Mesenchymal stem cell (in vitro differentiated cells and primary cell): ENCODE measurements at regions not wholly inside any gene's neighbourhood (a gene's known extent, or its start where the extent isn't known, plus 50 kb on each side); places are given as distances from the start of the nearest gene placed in this dataset.

Source experiments
- DNase-seq: peaks from one replicate; pipeline ENCODE4 v3.0.0-alpha.2; 2013
- H2AFZ ChIP-seq: one replicate; pipeline ENCODE4 v1.6.1; 2013; ENCODE audit warnings: low read depth, mild to moderate bottlenecking, control low read depth, inconsistent platforms, low read length, moderate library complexity
- H2AK5ac ChIP-seq: 2 replicates; pipeline ENCODE4 v1.6.1; 2013; ENCODE audit warnings: low read length, moderate library complexity, mild to moderate bottlenecking, inconsistent platforms; ENCODE audit not compliant: severe bottlenecking
- H2BK120ac ChIP-seq: one replicate; pipeline ENCODE4 v1.6.1; 2013; ENCODE audit warnings: low read depth, mild to moderate bottlenecking, inconsistent platforms, low read length, moderate library complexity
- H2BK12ac ChIP-seq, 2 experiments: one replicate each; pipeline ENCODE4 v1.6.1; 2013; ENCODE audit warnings: inconsistent platforms in 2 of 2, low read length in 2 of 2, mild to moderate bottlenecking in 2 of 2, moderate library complexity in 2 of 2, control low read depth in 1 of 2
- H2BK15ac ChIP-seq: one replicate; pipeline ENCODE4 v1.6.1; 2013; ENCODE audit warnings: mild to moderate bottlenecking, low read depth, inconsistent platforms; ENCODE audit not compliant: poor library complexity, severe bottlenecking
- H2BK5ac ChIP-seq: 2 replicates; pipeline ENCODE4 v1.6.1; 2013; ENCODE audit warnings: low read depth, mild to moderate bottlenecking, low read length, control low read depth, inconsistent platforms; ENCODE audit not compliant: poor library complexity, severe bottlenecking
- H3K14ac ChIP-seq, 2 experiments: one replicate each; pipeline ENCODE4 v1.6.1; 2013; ENCODE audit warnings: inconsistent platforms in 2 of 2, low read length in 2 of 2, control low read depth in 1 of 2, mild to moderate bottlenecking in 1 of 2, moderate library complexity in 1 of 2
- H3K18ac ChIP-seq, 2 experiments: one replicate each; pipeline ENCODE4 v1.6.1; 2013; ENCODE audit warnings: inconsistent platforms in 2 of 2, low read length in 2 of 2, control low read depth in 1 of 2, low read depth in 1 of 2, mild to moderate bottlenecking in 1 of 2
- H3K23ac ChIP-seq, 2 experiments: one replicate each; pipeline ENCODE4 v1.6.1; 2013; ENCODE audit warnings: inconsistent platforms in 2 of 2, low read length in 2 of 2, mild to moderate bottlenecking in 2 of 2, moderate library complexity in 2 of 2, control low read depth in 1 of 2
- H3K27ac ChIP-seq: 2 replicates; pipeline ENCODE4 v1.5.1; 2013; ENCODE audit warnings: mild to moderate bottlenecking, moderate library complexity, low read length, control low read depth, inconsistent platforms; ENCODE audit not compliant: poor library complexity, severe bottlenecking
- H3K27me3 ChIP-seq, 2 experiments: 2 replicates each; pipeline versions ENCODE4 v1.6.1 to v1.7.0; 2013; ENCODE audit warnings: low read length in 2 of 2, mild to moderate bottlenecking in 2 of 2, moderate library complexity in 2 of 2, control low read depth in 1 of 2, inconsistent platforms in 1 of 2; ENCODE audit not compliant: control insufficient read depth in 1 of 2, insufficient read depth in 1 of 2
- H3K36me3 ChIP-seq, 2 experiments: 2 replicates each; pipeline versions ENCODE4 v1.6.1 to v1.7.0; 2013; ENCODE audit warnings: low read length in 2 of 2, control low read depth in 1 of 2, inconsistent platforms in 1 of 2, low read depth in 1 of 2, mild to moderate bottlenecking in 1 of 2; ENCODE audit not compliant: insufficient read depth in 2 of 2, control insufficient read depth in 1 of 2
- H3K4ac ChIP-seq, 2 experiments: one replicate each; pipeline ENCODE4 v1.6.1; 2013; ENCODE audit warnings: inconsistent platforms in 2 of 2, low read length in 2 of 2, mild to moderate bottlenecking in 2 of 2, moderate library complexity in 2 of 2, control low read depth in 1 of 2, low read depth in 1 of 2
- H3K4me1 ChIP-seq: 2 replicates; pipeline ENCODE4 v1.6.1; 2013; ENCODE audit warnings: low read depth, low read length, control low read depth; ENCODE audit not compliant: control insufficient read depth, insufficient read depth
- H3K4me2 ChIP-seq: 2 replicates; pipeline ENCODE4 v1.6.1; 2013; ENCODE audit warnings: low read length, mild to moderate bottlenecking, inconsistent platforms; ENCODE audit not compliant: poor library complexity, severe bottlenecking
- H3K4me3 ChIP-seq, 2 experiments: 2 replicates each; pipeline versions ENCODE4 v1.5.1 to v1.7.0; 2013; ENCODE audit warnings: low read length in 2 of 2, mild to moderate bottlenecking in 2 of 2, control low read depth in 1 of 2, low read depth in 1 of 2; ENCODE audit not compliant: insufficient read depth in 1 of 2
- H3K79me1 ChIP-seq: replicated peaks from 2 replicates; pipeline ENCODE4 v1.6.1; 2013; ENCODE audit warnings: mild to moderate bottlenecking, control low read depth, low read length, inconsistent platforms; ENCODE audit not compliant: poor library complexity, severe bottlenecking
- H3K9ac ChIP-seq: 2 replicates; pipeline ENCODE4 v1.7.0; 2013; ENCODE audit warnings: mild to moderate bottlenecking, low read length, moderate library complexity
- H3K9me3 ChIP-seq: 2 replicates; pipeline ENCODE4 v1.7.0; 2013; ENCODE audit warnings: mild to moderate bottlenecking, low read length; ENCODE audit not compliant: control insufficient read depth
- H4K8ac ChIP-seq: one replicate; pipeline ENCODE4 v1.6.1; 2013; ENCODE audit warnings: inconsistent platforms, mild to moderate bottlenecking, low read length, moderate library complexity
- H4K91ac ChIP-seq: one replicate; pipeline ENCODE4 v1.6.1; 2013; ENCODE audit warnings: mild to moderate bottlenecking, low read length, inconsistent platforms
- WGBS: methylation state at CpG from one replicate; pipeline ENCODE4 v1.1.7; 2013; ENCODE audit warnings: mixed read lengths; 5-methylcytosine and 5-hydroxymethylcytosine counted together

- Histone ChIP-seq H3K4me1 (no peaks in the 10 kb centered on the region), H3K27ac (no peak overlapping the region), H3K4me3 (no peak overlapping the region), H3K36me3 (no peaks in the 10 kb centered on the region), H2BK120ac (no peak overlapping the region), H2AFZ (no peak overlapping the region), H3K18ac (no peak overlapping the region), H3K14ac (no peak overlapping the region), H3K4me2 (no peak overlapping the region), H3K79me1 (no peaks in the 10 kb centered on the region), H3K9ac (no peak overlapping the region), H2BK15ac (no peak overlapping the region), H4K91ac (no peak overlapping the region), H4K8ac (no peak overlapping the region), H2AK5ac (no peak overlapping the region), H2BK12ac (no peak overlapping the region), H3K9me3 (no peaks in the 10 kb centered on the region), H3K4ac (no peak overlapping the region), H3K27me3 (no peaks in the 10 kb centered on the region), H3K23ac (no peak overlapping the region), H2BK5ac (no peak overlapping the region)
- peak; percentile 2 for DNase-seq
- WGBS = 100% methylated on average over 1 of the region's 1 CpG
These were observed 1290.5 kb downstream of the ADGRL3 start for GRCh38 chr4:62490635-62491034.

DNA sequence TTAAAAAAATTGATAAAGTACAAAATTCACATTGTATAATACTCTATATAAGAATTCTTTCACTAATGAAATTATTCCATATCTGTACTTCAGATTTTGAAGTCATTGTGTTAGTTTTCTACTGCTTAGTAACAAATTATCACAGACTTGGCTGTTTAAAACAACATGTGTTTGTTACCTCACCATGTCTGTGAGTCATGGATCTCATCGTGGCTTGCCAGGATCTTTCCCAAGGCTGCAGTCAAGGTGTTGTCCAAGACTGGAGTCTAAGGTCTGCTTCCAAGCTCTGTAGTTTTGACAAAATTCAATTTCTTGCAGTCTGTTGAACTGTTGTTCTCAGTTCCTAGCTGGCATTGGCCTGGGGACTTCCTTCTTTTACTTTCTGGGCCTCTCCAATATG, 1286.9 kb downstream of the ADGRL3 start:
- H4K91ac ChIP-seq = no peak overlapping the region
- DNase-seq = no peak
- H2AFZ ChIP-seq = no peak overlapping the region
- no peaks in the 10 kb centered on the region for H3K4me1 ChIP-seq
- H2BK15ac ChIP-seq = no peak overlapping the region
- H3K4me2 ChIP-seq = no peak overlapping the region
- no peak overlapping the region for H3K18ac ChIP-seq
- no peak overlapping the region for H2BK12ac ChIP-seq
- no peak overlapping the region for H3K4me3 ChIP-seq
- no peaks in the 10 kb centered on the region for H3K79me1 ChIP-seq
- H3K9ac ChIP-seq = no peak overlapping the region
- H3K23ac ChIP-seq = no peak overlapping the region
- no peak overlapping the region for H3K4ac ChIP-seq
- no peak overlapping the region for H2BK5ac ChIP-seq
- peaks cover 3% of the 10 kb centered on the region for H3K9me3 ChIP-seq
- no peaks in the 10 kb centered on the region for H3K36me3 ChIP-seq
- H3K27ac ChIP-seq = no peak overlapping the region
- H3K27me3 ChIP-seq = no peaks in the 10 kb centered on the region
- no peak overlapping the region for H2AK5ac ChIP-seq
- H2BK120ac ChIP-seq = no peak overlapping the region
- H4K8ac ChIP-seq = no peak overlapping the region
- WGBS = 55% methylated on average over 1 of the region's 1 CpG
- no peak overlapping the region for H3K14ac ChIP-seq

GRCh38 chr4:62484357-62484756, 1284.2 kb downstream of the ADGRL3 start:
- no peak overlapping the region for H3K14ac ChIP-seq
- no peak overlapping the region for H3K23ac ChIP-seq
- H3K4me3 ChIP-seq = no peak overlapping the region
- no peak overlapping the region for H4K91ac ChIP-seq
- H3K9ac ChIP-seq = no peak overlapping the region
- H2AK5ac ChIP-seq = no peak overlapping the region
- WGBS = 77% methylated on average over 1 of the region's 3 CpGs
- H2BK120ac ChIP-seq = no peak overlapping the region
- H2BK15ac ChIP-seq = no peak overlapping the region
- no peak overlapping the region for H3K4me2 ChIP-seq
- no peak overlapping the region for H4K8ac ChIP-seq
- H2BK12ac ChIP-seq = no peak overlapping the region
- H3K4ac ChIP-seq = no peak overlapping the region
- H3K9me3 ChIP-seq = peaks cover 3% of the 10 kb centered on the region
- H3K36me3 ChIP-seq = no peaks in the 10 kb centered on the region
- H3K18ac ChIP-seq = no peak overlapping the region
- no peak overlapping the region for H2BK5ac ChIP-seq
- H3K79me1 ChIP-seq = no peaks in the 10 kb centered on the region
- DNase-seq = no peak
- H2AFZ ChIP-seq = no peak overlapping the region
- H3K27me3 ChIP-seq = no peaks in the 10 kb centered on the region
- H3K4me1 ChIP-seq = no peaks in the 10 kb centered on the region
- H3K27ac ChIP-seq = no peak overlapping the region

DNA sequence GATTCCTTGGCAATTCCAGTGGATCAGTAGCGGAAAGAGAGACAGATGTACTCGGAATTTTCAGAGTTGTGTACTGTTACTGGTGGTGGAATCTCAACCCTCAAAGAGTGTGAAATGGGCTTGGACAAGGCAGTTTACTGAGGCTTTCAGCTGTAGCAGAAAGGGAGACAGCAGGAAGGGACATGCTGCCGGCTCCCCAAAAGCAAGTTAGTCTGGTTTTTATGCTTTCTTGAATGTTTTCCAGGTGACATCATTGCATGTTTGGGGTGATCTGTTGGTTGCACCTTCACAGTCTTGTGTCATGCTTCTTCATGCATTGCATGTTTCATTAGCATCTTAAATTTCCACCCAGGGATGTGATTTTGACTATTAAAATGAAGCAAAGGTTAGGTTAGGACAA, 1282.2 kb downstream of the ADGRL3 start:
- Histone ChIP-seq H3K36me3 (no peaks in the 10 kb centered on the region), H3K27me3 (no peaks in the 10 kb centered on the region), H3K4me3 (no peak overlapping the region), H4K8ac (no peak overlapping the region), H2AK5ac (no peak overlapping the region), H3K14ac (no peak overlapping the region), H3K4me2 (no peak overlapping the region), H3K4me1 (no peaks in the 10 kb centered on the region), H3K18ac (no peak overlapping the region), H3K79me1 (no peaks in the 10 kb centered on the region), H2BK120ac (no peak overlapping the region), H3K9ac (no peak overlapping the region), H2BK15ac (no peak overlapping the region), H2BK12ac (no peak overlapping the region), H3K9me3 (peaks cover 3% of the 10 kb centered on the region), H3K23ac (no peak overlapping the region), H4K91ac (no peak overlapping the region), H3K4ac (no peak overlapping the region), H2BK5ac (no peak overlapping the region), H2AFZ (no peak overlapping the region), H3K27ac (no peak overlapping the region)
- WGBS = 91% methylated on average over 3 of the region's 3 CpGs
- DNase-seq = no peak
